ENCODE measurements at regions not wholly inside any gene's neighbourhood (a gene's known extent, or its start where the extent isn't known, plus 50 kb on each side); places are given as distances from the start of the nearest gene placed in this dataset.

DNA sequence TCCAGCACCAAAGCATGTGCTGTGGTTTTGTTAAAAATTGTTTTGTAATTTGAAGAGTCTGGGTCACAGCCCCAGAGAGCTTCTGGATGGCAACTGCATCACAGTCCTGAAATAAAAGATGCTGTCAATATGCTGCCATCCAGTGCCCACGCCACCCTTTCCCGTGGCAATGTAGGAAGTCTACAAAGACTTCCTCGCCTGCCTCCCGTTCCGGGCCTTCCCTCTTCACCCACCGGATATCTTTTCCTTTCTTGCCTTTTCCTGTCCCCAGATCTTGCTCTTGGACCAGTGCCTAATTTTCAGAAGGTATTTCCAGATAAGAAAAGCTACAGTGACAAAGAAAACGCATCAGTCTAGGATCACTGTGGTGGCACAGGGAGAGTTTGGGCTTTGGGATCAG lies 85.3 kb upstream of the RNU6-1 start:
- no peaks in the 10 kb centered on the region for H3K36me3 ChIP-seq (ENCODE audit: control insufficient read depth in 1 of 2, insufficient read depth in 2 of 2, low read length in 2 of 2)
- no peaks in the 10 kb centered on the region for H3K27me3 ChIP-seq (ENCODE audit: insufficient read depth, low read length)
- no peak for DNase-seq (ENCODE audit: low read depth, low spot score)
- no peaks in the 10 kb centered on the region for H3K79me2 ChIP-seq (ENCODE audit: insufficient read depth, low read length)
- no peak overlapping the region for H3K9ac ChIP-seq (ENCODE audit: low read length)
- H4K20me1 ChIP-seq (ENCODE audit: insufficient read depth) = no peaks in the 10 kb centered on the region
- ATAC-seq = no peak
- no peaks in the 10 kb centered on the region for H3K4me1 ChIP-seq (ENCODE audit: control insufficient read depth in 1 of 2, insufficient read depth in 2 of 2, low read length in 2 of 2)
- no peak overlapping the region for H3K4me2 ChIP-seq (ENCODE audit: low read length)
- no peaks in the 10 kb centered on the region for H3K9me3 ChIP-seq (ENCODE audit: control insufficient read depth in 1 of 2, insufficient read depth in 1 of 2, low read depth in 1 of 2, low read length in 2 of 2)
- H2AFZ ChIP-seq (ENCODE audit: low read depth, low read length, poor library complexity, severe bottlenecking) = no peak overlapping the region
- no TSS peak for BruUV-seq (replicated peaks)
- intact Hi-C loops (cut with micrococcal nuclease) = no loop called here
- TF ChIP-seq EZH2phosphoT487 (IDR thresholded peaks at IDR 0.05; ENCODE audit: borderline replicate concordance) (no peak), ZNF274 (IDR thresholded peaks at IDR 0.05; ENCODE audit: low read depth, low read length) (no peak), SRF (IDR thresholded peaks at IDR 0.05; ENCODE audit: low read depth) (no peak), EGR1 (IDR thresholded peaks at IDR 0.05; ENCODE audit: low read depth) (no peak), ZFX (IDR thresholded peaks at IDR 0.05) (no peak), RAD21 (IDR thresholded peaks at IDR 0.05; ENCODE audit: low read depth) (no peak), JUND (IDR thresholded peaks at IDR 0.05) (no peak), SIN3A (IDR thresholded peaks at IDR 0.05; ENCODE audit: low read depth) (no peak), POLR2AphosphoS5 (IDR thresholded peaks at IDR 0.05; ENCODE audit: low read depth, low read length) (no peak), CEBPB (IDR thresholded peaks at IDR 0.05; ENCODE audit: low read depth) (no peak), CBX3 (IDR thresholded peaks at IDR 0.05; ENCODE audit: low read depth) (no peak), SP1 (IDR thresholded peaks at IDR 0.05; ENCODE audit: low read depth) (no peak), YY1 (IDR thresholded peaks at IDR 0.05; ENCODE audit: extremely low read depth, insufficient replicate concordance, low read depth, low read length) (no peak), POLR2A (IDR thresholded peaks at IDR 0.05; ENCODE audit: borderline replicate concordance, extremely low read depth, insufficient read depth, insufficient read length) (no peak)
- TF ChIP-seq, protein P1, sequence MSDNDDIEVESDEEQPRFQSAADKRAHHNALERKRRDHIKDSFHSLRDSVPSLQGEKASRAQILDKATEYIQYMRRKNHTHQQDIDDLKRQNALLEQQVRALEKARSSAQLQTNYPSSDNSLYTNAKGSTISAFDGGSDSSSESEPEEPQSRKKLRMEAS (IDR thresholded peaks at IDR 0.05) = no peak
- TF ChIP-seq, protein P2, sequence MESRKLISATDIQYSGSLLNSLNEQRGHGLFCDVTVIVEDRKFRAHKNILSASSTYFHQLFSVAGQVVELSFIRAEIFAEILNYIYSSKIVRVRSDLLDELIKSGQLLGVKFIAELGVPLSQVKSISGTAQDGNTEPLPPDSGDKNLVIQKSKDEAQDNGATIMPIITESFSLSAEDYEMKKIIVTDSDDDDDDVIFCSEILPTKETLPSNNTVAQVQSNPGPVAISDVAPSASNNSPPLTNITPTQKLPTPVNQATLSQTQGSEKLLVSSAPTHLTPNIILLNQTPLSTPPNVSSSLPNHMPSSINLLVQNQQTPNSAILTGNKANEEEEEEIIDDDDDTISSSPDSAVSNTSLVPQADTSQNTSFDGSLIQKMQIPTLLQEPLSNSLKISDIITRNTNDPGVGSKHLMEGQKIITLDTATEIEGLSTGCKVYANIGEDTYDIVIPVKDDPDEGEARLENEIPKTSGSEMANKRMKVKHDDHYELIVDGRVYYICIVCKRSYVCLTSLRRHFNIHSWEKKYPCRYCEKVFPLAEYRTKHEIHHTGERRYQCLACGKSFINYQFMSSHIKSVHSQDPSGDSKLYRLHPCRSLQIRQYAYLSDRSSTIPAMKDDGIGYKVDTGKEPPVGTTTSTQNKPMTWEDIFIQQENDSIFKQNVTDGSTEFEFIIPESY (IDR thresholded peaks at IDR 0.05; ENCODE audit: extremely low read depth, insufficient replicate concordance, low read length) = no peak
- TF ChIP-seq, protein P3, sequence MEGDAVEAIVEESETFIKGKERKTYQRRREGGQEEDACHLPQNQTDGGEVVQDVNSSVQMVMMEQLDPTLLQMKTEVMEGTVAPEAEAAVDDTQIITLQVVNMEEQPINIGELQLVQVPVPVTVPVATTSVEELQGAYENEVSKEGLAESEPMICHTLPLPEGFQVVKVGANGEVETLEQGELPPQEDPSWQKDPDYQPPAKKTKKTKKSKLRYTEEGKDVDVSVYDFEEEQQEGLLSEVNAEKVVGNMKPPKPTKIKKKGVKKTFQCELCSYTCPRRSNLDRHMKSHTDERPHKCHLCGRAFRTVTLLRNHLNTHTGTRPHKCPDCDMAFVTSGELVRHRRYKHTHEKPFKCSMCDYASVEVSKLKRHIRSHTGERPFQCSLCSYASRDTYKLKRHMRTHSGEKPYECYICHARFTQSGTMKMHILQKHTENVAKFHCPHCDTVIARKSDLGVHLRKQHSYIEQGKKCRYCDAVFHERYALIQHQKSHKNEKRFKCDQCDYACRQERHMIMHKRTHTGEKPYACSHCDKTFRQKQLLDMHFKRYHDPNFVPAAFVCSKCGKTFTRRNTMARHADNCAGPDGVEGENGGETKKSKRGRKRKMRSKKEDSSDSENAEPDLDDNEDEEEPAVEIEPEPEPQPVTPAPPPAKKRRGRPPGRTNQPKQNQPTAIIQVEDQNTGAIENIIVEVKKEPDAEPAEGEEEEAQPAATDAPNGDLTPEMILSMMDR (IDR thresholded peaks at IDR 0.05 in 2 of 3, conservative IDR thresholded peaks at IDR 0.05 in 1 of 3; ENCODE audit: borderline replicate concordance in 1 of 3, insufficient read depth in 1 of 3, low read depth in 2 of 3, low read length in 2 of 3) = no peak
- TF ChIP-seq, protein P4, sequence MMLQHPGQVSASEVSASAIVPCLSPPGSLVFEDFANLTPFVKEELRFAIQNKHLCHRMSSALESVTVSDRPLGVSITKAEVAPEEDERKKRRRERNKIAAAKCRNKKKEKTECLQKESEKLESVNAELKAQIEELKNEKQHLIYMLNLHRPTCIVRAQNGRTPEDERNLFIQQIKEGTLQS (IDR thresholded peaks at IDR 0.05) = no peak
- TF ChIP-seq, protein P5, sequence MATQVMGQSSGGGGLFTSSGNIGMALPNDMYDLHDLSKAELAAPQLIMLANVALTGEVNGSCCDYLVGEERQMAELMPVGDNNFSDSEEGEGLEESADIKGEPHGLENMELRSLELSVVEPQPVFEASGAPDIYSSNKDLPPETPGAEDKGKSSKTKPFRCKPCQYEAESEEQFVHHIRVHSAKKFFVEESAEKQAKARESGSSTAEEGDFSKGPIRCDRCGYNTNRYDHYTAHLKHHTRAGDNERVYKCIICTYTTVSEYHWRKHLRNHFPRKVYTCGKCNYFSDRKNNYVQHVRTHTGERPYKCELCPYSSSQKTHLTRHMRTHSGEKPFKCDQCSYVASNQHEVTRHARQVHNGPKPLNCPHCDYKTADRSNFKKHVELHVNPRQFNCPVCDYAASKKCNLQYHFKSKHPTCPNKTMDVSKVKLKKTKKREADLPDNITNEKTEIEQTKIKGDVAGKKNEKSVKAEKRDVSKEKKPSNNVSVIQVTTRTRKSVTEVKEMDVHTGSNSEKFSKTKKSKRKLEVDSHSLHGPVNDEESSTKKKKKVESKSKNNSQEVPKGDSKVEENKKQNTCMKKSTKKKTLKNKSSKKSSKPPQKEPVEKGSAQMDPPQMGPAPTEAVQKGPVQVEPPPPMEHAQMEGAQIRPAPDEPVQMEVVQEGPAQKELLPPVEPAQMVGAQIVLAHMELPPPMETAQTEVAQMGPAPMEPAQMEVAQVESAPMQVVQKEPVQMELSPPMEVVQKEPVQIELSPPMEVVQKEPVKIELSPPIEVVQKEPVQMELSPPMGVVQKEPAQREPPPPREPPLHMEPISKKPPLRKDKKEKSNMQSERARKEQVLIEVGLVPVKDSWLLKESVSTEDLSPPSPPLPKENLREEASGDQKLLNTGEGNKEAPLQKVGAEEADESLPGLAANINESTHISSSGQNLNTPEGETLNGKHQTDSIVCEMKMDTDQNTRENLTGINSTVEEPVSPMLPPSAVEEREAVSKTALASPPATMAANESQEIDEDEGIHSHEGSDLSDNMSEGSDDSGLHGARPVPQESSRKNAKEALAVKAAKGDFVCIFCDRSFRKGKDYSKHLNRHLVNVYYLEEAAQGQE (IDR thresholded peaks at IDR 0.05; ENCODE audit: low read depth) = no peak
- RAD21 ChIA-PET (ENCODE audit: low non-redundant PET in 1 of 2, low total read pairs in 2 of 2, uncharacterized antibody in 2 of 2, unreplicated experiment in 2 of 2) = no interaction called here
- H3K4me3 ChIP-seq (replicated peaks in 1 of 2; ENCODE audit: low read depth in 1 of 2, low read length in 2 of 2) = no peak overlapping the region
- CTCF ChIA-PET = no interaction called here
- POLR2A ChIA-PET = no interaction called here
- no peaks in the 10 kb centered on the region for H3K9me2 ChIP-seq (ENCODE audit: insufficient read depth)
- H3K27ac ChIP-seq (ENCODE audit: low read depth, low read length) = no peak overlapping the region

All from HCT116 (cell line).